ENCODE measurements at regions not wholly inside any gene's neighbourhood (a gene's known extent, or its start where the extent isn't known, plus 50 kb on each side); places are given as distances from the start of the nearest gene placed in this dataset.
A peak's percentile ranks its signal among the peaks of the same experiment; 100 is the strongest.

DNA sequence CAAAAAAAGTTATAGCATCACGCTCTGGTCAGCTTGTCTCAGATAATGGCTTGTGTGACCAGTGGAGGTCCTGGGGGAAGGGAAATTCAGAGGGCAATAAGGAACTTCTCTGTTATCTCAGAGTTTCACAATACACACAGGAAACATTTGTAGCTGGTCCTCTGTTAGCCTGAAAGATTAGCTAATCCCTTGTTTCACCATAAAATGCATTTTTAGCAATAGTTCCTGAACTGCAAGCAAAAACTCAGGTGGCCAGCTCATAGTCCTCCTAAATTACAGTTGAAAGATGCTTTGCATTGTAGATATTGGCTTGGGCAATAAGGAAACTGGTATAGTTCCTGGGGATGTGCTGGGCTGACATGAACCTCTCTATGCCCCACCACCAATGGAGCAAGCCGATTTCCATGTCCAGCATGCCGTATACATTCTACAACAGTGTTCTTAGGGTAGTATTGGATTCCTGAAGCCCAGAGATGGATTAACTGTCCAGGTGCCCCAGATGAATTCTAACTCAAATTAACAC, 141.5 kb upstream of the TBL1XR1 start (continued):
- TF ChIP-seq, protein P1, sequence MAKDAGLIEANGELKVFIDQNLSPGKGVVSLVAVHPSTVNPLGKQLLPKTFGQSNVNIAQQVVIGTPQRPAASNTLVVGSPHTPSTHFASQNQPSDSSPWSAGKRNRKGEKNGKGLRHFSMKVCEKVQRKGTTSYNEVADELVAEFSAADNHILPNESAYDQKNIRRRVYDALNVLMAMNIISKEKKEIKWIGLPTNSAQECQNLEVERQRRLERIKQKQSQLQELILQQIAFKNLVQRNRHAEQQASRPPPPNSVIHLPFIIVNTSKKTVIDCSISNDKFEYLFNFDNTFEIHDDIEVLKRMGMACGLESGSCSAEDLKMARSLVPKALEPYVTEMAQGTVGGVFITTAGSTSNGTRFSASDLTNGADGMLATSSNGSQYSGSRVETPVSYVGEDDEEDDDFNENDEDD (CRISPR knock-in tag; IDR thresholded peaks at IDR 0.05; ENCODE audit: borderline replicate concordance): no peak
- TF ChIP-seq, protein P2, sequence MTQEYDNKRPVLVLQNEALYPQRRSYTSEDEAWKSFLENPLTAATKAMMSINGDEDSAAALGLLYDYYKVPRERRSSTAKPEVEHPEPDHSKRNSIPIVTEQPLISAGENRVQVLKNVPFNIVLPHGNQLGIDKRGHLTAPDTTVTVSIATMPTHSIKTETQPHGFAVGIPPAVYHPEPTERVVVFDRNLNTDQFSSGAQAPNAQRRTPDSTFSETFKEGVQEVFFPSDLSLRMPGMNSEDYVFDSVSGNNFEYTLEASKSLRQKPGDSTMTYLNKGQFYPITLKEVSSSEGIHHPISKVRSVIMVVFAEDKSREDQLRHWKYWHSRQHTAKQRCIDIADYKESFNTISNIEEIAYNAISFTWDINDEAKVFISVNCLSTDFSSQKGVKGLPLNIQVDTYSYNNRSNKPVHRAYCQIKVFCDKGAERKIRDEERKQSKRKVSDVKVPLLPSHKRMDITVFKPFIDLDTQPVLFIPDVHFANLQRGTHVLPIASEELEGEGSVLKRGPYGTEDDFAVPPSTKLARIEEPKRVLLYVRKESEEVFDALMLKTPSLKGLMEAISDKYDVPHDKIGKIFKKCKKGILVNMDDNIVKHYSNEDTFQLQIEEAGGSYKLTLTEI (CRISPR knock-in tag; conservative IDR thresholded peaks at IDR 0.05): no peak
- TF ChIP-seq, protein P3, sequence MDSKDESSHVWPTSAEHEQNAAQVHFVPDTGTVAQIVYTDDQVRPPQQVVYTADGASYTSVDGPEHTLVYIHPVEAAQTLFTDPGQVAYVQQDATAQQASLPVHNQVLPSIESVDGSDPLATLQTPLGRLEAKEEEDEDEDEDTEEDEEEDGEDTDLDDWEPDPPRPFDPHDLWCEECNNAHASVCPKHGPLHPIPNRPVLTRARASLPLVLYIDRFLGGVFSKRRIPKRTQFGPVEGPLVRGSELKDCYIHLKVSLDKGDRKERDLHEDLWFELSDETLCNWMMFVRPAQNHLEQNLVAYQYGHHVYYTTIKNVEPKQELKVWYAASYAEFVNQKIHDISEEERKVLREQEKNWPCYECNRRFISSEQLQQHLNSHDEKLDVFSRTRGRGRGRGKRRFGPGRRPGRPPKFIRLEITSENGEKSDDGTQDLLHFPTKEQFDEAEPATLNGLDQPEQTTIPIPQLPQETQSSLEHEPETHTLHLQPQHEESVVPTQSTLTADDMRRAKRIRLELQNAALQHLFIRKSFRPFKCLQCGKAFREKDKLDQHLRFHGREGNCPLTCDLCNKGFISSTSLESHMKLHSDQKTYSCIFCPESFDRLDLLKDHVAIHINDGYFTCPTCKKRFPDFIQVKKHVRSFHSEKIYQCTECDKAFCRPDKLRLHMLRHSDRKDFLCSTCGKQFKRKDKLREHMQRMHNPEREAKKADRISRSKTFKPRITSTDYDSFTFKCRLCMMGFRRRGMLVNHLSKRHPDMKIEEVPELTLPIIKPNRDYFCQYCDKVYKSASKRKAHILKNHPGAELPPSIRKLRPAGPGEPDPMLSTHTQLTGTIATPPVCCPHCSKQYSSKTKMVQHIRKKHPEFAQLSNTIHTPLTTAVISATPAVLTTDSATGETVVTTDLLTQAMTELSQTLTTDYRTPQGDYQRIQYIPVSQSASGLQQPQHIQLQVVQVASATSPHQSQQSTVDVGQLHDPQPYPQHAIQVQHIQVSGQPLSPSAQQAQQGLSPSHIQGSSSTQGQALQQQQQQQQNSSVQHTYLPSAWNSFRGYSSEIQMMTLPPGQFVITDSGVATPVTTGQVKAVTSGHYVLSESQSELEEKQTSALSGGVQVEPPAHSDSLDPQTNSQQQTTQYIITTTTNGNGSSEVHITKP (CRISPR knock-in tag; IDR thresholded peaks at IDR 0.05; ENCODE audit: low read depth): no peak
- TF ChIP-seq ZNF136 (CRISPR knock-in tag; IDR thresholded peaks at IDR 0.05; ENCODE audit: low read depth) (no peak), ZNF367 (CRISPR knock-in tag; IDR thresholded peaks at IDR 0.05; ENCODE audit: borderline replicate concordance) (no peak), MAFF (IDR thresholded peaks at IDR 0.05; ENCODE audit: low read depth, low read length) (peak; percentile 15; the same call in 1 of the 2 replicates), ZNF674 (CRISPR knock-in tag; IDR thresholded peaks at IDR 0.05; ENCODE audit: low read depth) (no peak), RELA (CRISPR knock-in tag; IDR thresholded peaks at IDR 0.05) (no peak), RBM22 (optimal IDR thresholded peaks at IDR 0.05; ENCODE audit: low read length) (no peak), U2AF1 (optimal IDR thresholded peaks at IDR 0.05; ENCODE audit: low read depth, low read length) (no peak), NFE2L2 (IDR thresholded peaks at IDR 0.05; ENCODE audit: low read length) (no peak), ZMYM3 (CRISPR knock-in tag; IDR thresholded peaks at IDR 0.05) (no peak), RFX5 (IDR thresholded peaks at IDR 0.05; ENCODE audit: low read depth, low read length) (no peak), PRMT3 (CRISPR knock-in tag; IDR thresholded peaks at IDR 0.05; ENCODE audit: borderline replicate concordance, low read depth) (no peak), TCF7L2 (IDR thresholded peaks at IDR 0.05; ENCODE audit: low read depth, low read length) (no peak), PAX8 (CRISPR knock-in tag; IDR thresholded peaks at IDR 0.05; ENCODE audit: borderline replicate concordance) (no peak), MAF1 (CRISPR knock-in tag; IDR thresholded peaks at IDR 0.05; ENCODE audit: borderline replicate concordance) (no peak), NFATC3 (CRISPR knock-in tag; IDR thresholded peaks at IDR 0.05) (no peak), CAMTA2 (CRISPR knock-in tag; IDR thresholded peaks at IDR 0.05; ENCODE audit: borderline replicate concordance) (no peak)
- TF ChIP-seq, protein P4, sequence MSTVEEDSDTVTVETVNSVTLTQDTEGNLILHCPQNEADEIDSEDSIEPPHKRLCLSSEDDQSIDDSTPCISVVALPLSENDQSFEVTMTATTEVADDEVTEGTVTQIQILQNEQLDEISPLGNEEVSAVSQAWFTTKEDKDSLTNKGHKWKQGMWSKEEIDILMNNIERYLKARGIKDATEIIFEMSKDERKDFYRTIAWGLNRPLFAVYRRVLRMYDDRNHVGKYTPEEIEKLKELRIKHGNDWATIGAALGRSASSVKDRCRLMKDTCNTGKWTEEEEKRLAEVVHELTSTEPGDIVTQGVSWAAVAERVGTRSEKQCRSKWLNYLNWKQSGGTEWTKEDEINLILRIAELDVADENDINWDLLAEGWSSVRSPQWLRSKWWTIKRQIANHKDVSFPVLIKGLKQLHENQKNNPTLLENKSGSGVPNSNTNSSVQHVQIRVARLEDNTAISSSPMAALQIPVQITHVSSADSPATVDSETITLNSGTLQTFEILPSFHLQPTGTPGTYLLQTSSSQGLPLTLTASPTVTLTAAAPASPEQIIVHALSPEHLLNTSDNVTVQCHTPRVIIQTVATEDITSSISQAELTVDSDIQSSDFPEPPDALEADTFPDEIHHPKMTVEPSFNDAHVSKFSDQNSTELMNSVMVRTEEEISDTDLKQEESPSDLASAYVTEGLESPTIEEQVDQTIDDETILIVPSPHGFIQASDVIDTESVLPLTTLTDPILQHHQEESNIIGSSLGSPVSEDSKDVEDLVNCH (CRISPR knock-in tag; IDR thresholded peaks at IDR 0.05): no peak
- TF ChIP-seq, protein P5, sequence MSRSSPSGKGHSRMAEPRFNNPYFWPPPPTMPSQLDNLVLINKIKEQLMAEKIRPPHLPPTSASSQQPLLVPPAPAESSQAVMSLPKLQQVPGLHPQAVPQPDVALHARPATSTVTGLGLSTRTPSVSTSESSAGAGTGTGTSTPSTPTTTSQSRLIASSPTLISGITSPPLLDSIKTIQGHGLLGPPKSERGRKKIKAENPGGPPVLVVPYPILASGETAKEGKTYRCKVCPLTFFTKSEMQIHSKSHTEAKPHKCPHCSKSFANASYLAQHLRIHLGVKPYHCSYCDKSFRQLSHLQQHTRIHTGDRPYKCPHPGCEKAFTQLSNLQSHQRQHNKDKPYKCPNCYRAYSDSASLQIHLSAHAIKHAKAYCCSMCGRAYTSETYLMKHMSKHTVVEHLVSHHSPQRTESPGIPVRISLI (CRISPR knock-in tag; IDR thresholded peaks at IDR 0.05; ENCODE audit: borderline replicate concordance): peak; percentile 49; the same call in 1 of the 2 replicates
